Left lobe of liver (tissue), 2 donors: ENCODE measurements at regions not wholly inside any gene's neighbourhood (a gene's known extent, or its start where the extent isn't known, plus 50 kb on each side); places are given as distances from the start of the nearest gene placed in this dataset.
"Not testable (repeated sequence)": the region's sequence is repeated elsewhere in the genome, so short reads cannot be mapped to it uniquely, and the experiment has no call there.

Experiments
- ATAC-seq: fragments of 200-7000 bp; cut with Tn5 transposase; one replicate; pipeline ENCODE4 v1.9.1; 2020; ENCODE audit warnings: mild to moderate bottlenecking, moderate library complexity
- DNase-seq: peaks from one replicate; pipeline ENCODE4 v3.0.0-alpha.2; 2020; ENCODE audit warnings: low spot score
- donor health status: DM: no; HTN: no; CAD: no; lungs with moderate emphysema.
- donor health status: DM: no; HTN: yes; CAD: no.

- not testable (repeated sequence) for ATAC-seq, DNase-seq
Observed at GRCh38 chr4:131883181-131883580, 1265.9 kb upstream of the PCDH10 start.

GRCh38 chr4:131925662-131926061 lies 1223.4 kb upstream of the PCDH10 start:
- not testable (repeated sequence) for DNase-seq, ATAC-seq

- not testable (repeated sequence) for DNase-seq, ATAC-seq
Observed at GRCh38 chr4:131967646-131968045, 1181.4 kb upstream of the PCDH10 start.

GRCh38 chr4:131974730-131975129 lies 1174.4 kb upstream of the PCDH10 start:
- DNase-seq (no peak), ATAC-seq (no peak)

- DNase-seq, ATAC-seq: not testable (repeated sequence)
Observed at GRCh38 chr4:131975276-131976132, 1173.6 kb upstream of the PCDH10 start.

- not testable (repeated sequence) for DNase-seq, ATAC-seq
Observed at GRCh38 chr4:131976133-131977002, 1172.7 kb upstream of the PCDH10 start.

- no peak for ATAC-seq
- no peak for DNase-seq
Observed at GRCh38 chr4:131978120-131978519, 1171.0 kb upstream of the PCDH10 start.

- DNase-seq (no peak), ATAC-seq (no peak)
Observed at GRCh38 chr4:131989576-131989975, 1159.5 kb upstream of the PCDH10 start.

- ATAC-seq: no peak
- no peak for DNase-seq
Observed at GRCh38 chr4:132001542-132001941, 1147.6 kb upstream of the PCDH10 start.

- DNase-seq (no peak), ATAC-seq (no peak)
Observed at GRCh38 chr4:132003593-132003992, 1145.5 kb upstream of the PCDH10 start.

- ATAC-seq: no peak
Observed at GRCh38 chr4:132015321-132015720, 1133.8 kb upstream of the PCDH10 start.

GRCh38 chr4:132016703-132017350 lies 1132.3 kb upstream of the PCDH10 start:
- DNase-seq (no peak), ATAC-seq (no peak)

More at GRCh38 chr4:132015321-132015720, 1133.8 kb upstream of the PCDH10 start:
- DNase-seq: no peak

- ATAC-seq: no peak
- no peak for DNase-seq
Observed at GRCh38 chr4:132026166-132026565, 1122.9 kb upstream of the PCDH10 start.

- ATAC-seq (no peak), DNase-seq (no peak)
Observed at GRCh38 chr4:132026816-132027215, 1122.3 kb upstream of the PCDH10 start.

GRCh38 chr4:132056496-132056895 lies 1092.6 kb upstream of the PCDH10 start:
- DNase-seq (no peak), ATAC-seq (no peak)

- ATAC-seq (no peak), DNase-seq (no peak)
Observed at GRCh38 chr4:132059227-132059626, 1089.9 kb upstream of the PCDH10 start.

GRCh38 chr4:132062611-132063239 lies 1086.4 kb upstream of the PCDH10 start:
- ATAC-seq (no peak), DNase-seq (no peak)

GRCh38 chr4:132063829-132064228 lies 1085.3 kb upstream of the PCDH10 start:
- ATAC-seq (no peak), DNase-seq (no peak)

GRCh38 chr4:132065940-132066495 lies 1083.1 kb upstream of the PCDH10 start:
- DNase-seq: no peak
- ATAC-seq: no peak

- DNase-seq (no peak), ATAC-seq (no peak)
Observed at GRCh38 chr4:132071815-132072214, 1077.3 kb upstream of the PCDH10 start.
